ENCODE measurements at regions not wholly inside any gene's neighbourhood (a gene's known extent, or its start where the extent isn't known, plus 50 kb on each side); places are given as distances from the start of the nearest gene placed in this dataset.

GRCh38 chr1:59071289-59071688 lies 225.6 kb upstream of the FGGY start:
- TF ChIP-seq CTCF (IDR thresholded peaks at IDR 0.05; ENCODE audit: insufficient read depth, low read depth, low read length), result no peak
- no peak for TF ChIP-seq EZH2 (IDR thresholded peaks at IDR 0.05; ENCODE audit: insufficient read depth, low read length)

All from astrocyte (in vitro differentiated cells and primary cell).